Astrocyte (in vitro differentiated cells and primary cell): ENCODE measurements at regions not wholly inside any gene's neighbourhood (a gene's known extent, or its start where the extent isn't known, plus 50 kb on each side); places are given as distances from the start of the nearest gene placed in this dataset.
A peak's percentile ranks its signal among the peaks of the same experiment; 100 is the strongest.

Experiments
- DNase-seq: peaks from one replicate; pipeline ENCODE4 v3.0.0-alpha.2; 2010; ENCODE audit warnings: low read depth
- FAIRE-seq: peaks from 2 replicates; lab custom pipeline; 2011; peaks lifted over from hg19 to GRCh38; lab: Jason Lieb, UNC
- H2AFZ ChIP-seq: 2 replicates; pipeline ENCODE4 v1.6.0; 2012; ENCODE audit warnings: low read depth, low read length, inconsistent platforms
- H3K27ac ChIP-seq: 2 replicates; pipeline ENCODE4 v1.5.1; 2011; ENCODE audit warnings: low read depth, low read length, inconsistent platforms
- H3K27me3 ChIP-seq: 2 replicates; pipeline ENCODE4 v1.6.0; 2011; ENCODE audit warnings: low read length, inconsistent platforms; ENCODE audit not compliant: insufficient read depth
- H3K36me3 ChIP-seq: 2 replicates; pipeline ENCODE4 v1.5.1; 2011; ENCODE audit warnings: low read length, inconsistent platforms; ENCODE audit not compliant: insufficient read depth
- H3K4me1 ChIP-seq: 2 replicates; pipeline ENCODE4 v1.5.1; 2011; ENCODE audit warnings: low read length, inconsistent platforms; ENCODE audit not compliant: insufficient read depth
- H3K4me2 ChIP-seq: 2 replicates; pipeline ENCODE4 v1.6.0; 2012; ENCODE audit warnings: low read length, inconsistent platforms
- H3K4me3 ChIP-seq: 2 replicates; pipeline ENCODE4 v1.5.1; 2011; ENCODE audit warnings: low read depth, mild to moderate bottlenecking, low read length, inconsistent platforms; ENCODE audit not compliant: insufficient read depth
- H3K79me2 ChIP-seq: 2 replicates; pipeline ENCODE4 v1.6.0; 2012; ENCODE audit warnings: mild to moderate bottlenecking, low read length, inconsistent platforms; ENCODE audit not compliant: insufficient read depth
- H3K9ac ChIP-seq: 2 replicates; pipeline ENCODE4 v1.6.0; 2012; ENCODE audit warnings: mild to moderate bottlenecking, low read length, inconsistent platforms
- H3K9me3 ChIP-seq: 2 replicates; pipeline ENCODE4 v1.5.1; 2012; ENCODE audit warnings: low read depth, mild to moderate bottlenecking, low read length, inconsistent platforms; ENCODE audit not compliant: insufficient read depth
- H4K20me1 ChIP-seq: 2 replicates; pipeline ENCODE4 v1.6.0; 2012; ENCODE audit warnings: low read length, inconsistent platforms; ENCODE audit not compliant: insufficient read depth
- H3K27ac Mint-ChIP-seq: one replicate; pipeline ENCODE4 v1.8.0; 2021; ENCODE audit warnings: mild to moderate bottlenecking, mixed read lengths; ENCODE audit not compliant: unreplicated experiment
- H3K27me3 Mint-ChIP-seq: one replicate; pipeline ENCODE4 v1.8.0; 2021; ENCODE audit warnings: low read depth, mixed read lengths; ENCODE audit not compliant: unreplicated experiment
- H3K36me3 Mint-ChIP-seq: one replicate; pipeline ENCODE4 v1.8.0; 2021; ENCODE audit warnings: low read depth, mixed read lengths; ENCODE audit not compliant: unreplicated experiment
- H3K4me1 Mint-ChIP-seq: one replicate; pipeline ENCODE4 v1.8.0; 2021; ENCODE audit warnings: low read depth, mixed read lengths; ENCODE audit not compliant: unreplicated experiment
- H3K4me3 Mint-ChIP-seq: one replicate; pipeline ENCODE4 v1.8.0; 2021; ENCODE audit warnings: mild to moderate bottlenecking, moderate library complexity, mixed read lengths; ENCODE audit not compliant: unreplicated experiment
- H3K9me3 Mint-ChIP-seq: one replicate; pipeline ENCODE4 v1.8.0; 2021; ENCODE audit warnings: mild to moderate bottlenecking, mixed read lengths; ENCODE audit not compliant: unreplicated experiment
- EZH2 ChIP-seq: IDR thresholded peaks from 2 replicates; pipeline ENCODE4 v1.6.1; 2012; ENCODE audit warnings: mild to moderate bottlenecking, low read length, inconsistent platforms; ENCODE audit not compliant: insufficient read depth
- TF ChIP-seq, protein P1 (sequence below): IDR thresholded peaks from 2 replicates; pipeline ENCODE4 v1.5.1; 2011; ENCODE audit warnings: low read depth, mild to moderate bottlenecking, inconsistent platforms, low read length, moderate library complexity; ENCODE audit not compliant: insufficient read depth

- H3K4me1 ChIP-seq: peaks cover 8% of the 10 kb centered on the region
- Mint-ChIP-seq H3K27ac (no peak overlapping the region), H3K36me3 (no peaks in the 10 kb centered on the region), H3K4me1 (peaks cover 21% of the 10 kb centered on the region), H3K27me3 (no peaks in the 10 kb centered on the region), H3K4me3 (no peak overlapping the region), H3K9me3 (no peaks in the 10 kb centered on the region)
- H3K9me3 ChIP-seq: no peaks in the 10 kb centered on the region
- H3K27me3 ChIP-seq: no peaks in the 10 kb centered on the region
- no peak overlapping the region for H3K9ac ChIP-seq
- DNase-seq (no peak), FAIRE-seq (no peak)
- H4K20me1 ChIP-seq: no peaks in the 10 kb centered on the region
- H3K4me3 ChIP-seq: no peak overlapping the region
- no peak overlapping the region for H3K27ac ChIP-seq
- no peaks in the 10 kb centered on the region for H3K79me2 ChIP-seq
- no peaks in the 10 kb centered on the region for H3K36me3 ChIP-seq
- TF ChIP-seq, protein P1, sequence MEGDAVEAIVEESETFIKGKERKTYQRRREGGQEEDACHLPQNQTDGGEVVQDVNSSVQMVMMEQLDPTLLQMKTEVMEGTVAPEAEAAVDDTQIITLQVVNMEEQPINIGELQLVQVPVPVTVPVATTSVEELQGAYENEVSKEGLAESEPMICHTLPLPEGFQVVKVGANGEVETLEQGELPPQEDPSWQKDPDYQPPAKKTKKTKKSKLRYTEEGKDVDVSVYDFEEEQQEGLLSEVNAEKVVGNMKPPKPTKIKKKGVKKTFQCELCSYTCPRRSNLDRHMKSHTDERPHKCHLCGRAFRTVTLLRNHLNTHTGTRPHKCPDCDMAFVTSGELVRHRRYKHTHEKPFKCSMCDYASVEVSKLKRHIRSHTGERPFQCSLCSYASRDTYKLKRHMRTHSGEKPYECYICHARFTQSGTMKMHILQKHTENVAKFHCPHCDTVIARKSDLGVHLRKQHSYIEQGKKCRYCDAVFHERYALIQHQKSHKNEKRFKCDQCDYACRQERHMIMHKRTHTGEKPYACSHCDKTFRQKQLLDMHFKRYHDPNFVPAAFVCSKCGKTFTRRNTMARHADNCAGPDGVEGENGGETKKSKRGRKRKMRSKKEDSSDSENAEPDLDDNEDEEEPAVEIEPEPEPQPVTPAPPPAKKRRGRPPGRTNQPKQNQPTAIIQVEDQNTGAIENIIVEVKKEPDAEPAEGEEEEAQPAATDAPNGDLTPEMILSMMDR: no peak
- no peak for TF ChIP-seq EZH2
- no peak overlapping the region for H3K4me2 ChIP-seq
- H2AFZ ChIP-seq: no peak overlapping the region
Measured at GRCh38 chr1:172720339-172720738, 61.4 kb downstream of the FASLG start.

GRCh38 chr1:172723251-172723650 is 64.3 kb downstream of the FASLG start:
- DNase-seq (peak; percentile 26), FAIRE-seq (no peak)
- peaks cover 13% of the 10 kb centered on the region for H3K4me1 Mint-ChIP-seq
- H3K27ac Mint-ChIP-seq: peak overlapping the region; percentile 63
- H3K27me3 Mint-ChIP-seq: peaks cover 1% of the 10 kb centered on the region
- Histone ChIP-seq H3K9me3 (peaks cover 3% of the 10 kb centered on the region), H3K9ac (no peak overlapping the region), H3K27me3 (no peaks in the 10 kb centered on the region), H3K79me2 (no peaks in the 10 kb centered on the region), H2AFZ (no peak overlapping the region), H3K36me3 (no peaks in the 10 kb centered on the region), H4K20me1 (no peaks in the 10 kb centered on the region), H3K4me3 (no peak overlapping the region), H3K4me2 (no peak overlapping the region), H3K4me1 (peaks cover 8% of the 10 kb centered on the region), H3K27ac (no peak overlapping the region)
- H3K4me3 Mint-ChIP-seq: no peak overlapping the region
- peaks cover 8% of the 10 kb centered on the region for H3K9me3 Mint-ChIP-seq
- no peaks in the 10 kb centered on the region for H3K36me3 Mint-ChIP-seq
- TF ChIP-seq, protein P1: no peak
- no peak for TF ChIP-seq EZH2

DNA sequence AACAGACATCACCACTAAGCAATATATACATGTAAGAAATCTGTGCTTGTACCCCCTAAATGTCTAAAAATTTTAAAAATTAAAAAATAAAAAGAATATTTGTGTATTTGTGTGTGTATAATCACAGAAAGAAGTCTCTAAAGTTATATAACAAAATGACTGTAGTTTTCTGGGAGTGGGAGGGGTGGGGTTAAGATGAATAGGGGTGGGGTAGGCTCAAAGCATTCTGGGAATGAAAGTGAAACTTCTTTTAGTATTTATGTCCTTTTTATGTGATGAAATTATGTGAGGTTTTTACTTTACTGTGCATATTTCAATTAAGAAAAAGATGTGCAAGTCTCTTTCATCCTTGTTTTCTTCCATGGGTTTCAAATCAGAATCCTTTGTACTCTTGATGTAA is 65.3 kb downstream of the FASLG start:
- Mint-ChIP-seq H3K4me1 (peaks cover 9% of the 10 kb centered on the region), H3K27ac (no peak overlapping the region), H3K27me3 (peaks cover 1% of the 10 kb centered on the region), H3K36me3 (no peaks in the 10 kb centered on the region), H3K4me3 (no peak overlapping the region), H3K9me3 (peaks cover 12% of the 10 kb centered on the region)
- Histone ChIP-seq H3K4me3 (no peak overlapping the region), H3K4me2 (no peak overlapping the region), H3K27me3 (no peaks in the 10 kb centered on the region), H4K20me1 (no peaks in the 10 kb centered on the region), H3K9ac (no peak overlapping the region), H3K79me2 (no peaks in the 10 kb centered on the region), H2AFZ (no peak overlapping the region), H3K36me3 (no peaks in the 10 kb centered on the region), H3K27ac (no peak overlapping the region), H3K4me1 (peaks cover 6% of the 10 kb centered on the region), H3K9me3 (peaks cover 3% of the 10 kb centered on the region)
- TF ChIP-seq, protein P1: no peak
- TF ChIP-seq EZH2: no peak
- FAIRE-seq (no peak), DNase-seq (no peak)
